ENCODE measurements at regions not wholly inside any gene's neighbourhood (a gene's known extent, or its start where the extent isn't known, plus 50 kb on each side); places are given as distances from the start of the nearest gene placed in this dataset.

DNA sequence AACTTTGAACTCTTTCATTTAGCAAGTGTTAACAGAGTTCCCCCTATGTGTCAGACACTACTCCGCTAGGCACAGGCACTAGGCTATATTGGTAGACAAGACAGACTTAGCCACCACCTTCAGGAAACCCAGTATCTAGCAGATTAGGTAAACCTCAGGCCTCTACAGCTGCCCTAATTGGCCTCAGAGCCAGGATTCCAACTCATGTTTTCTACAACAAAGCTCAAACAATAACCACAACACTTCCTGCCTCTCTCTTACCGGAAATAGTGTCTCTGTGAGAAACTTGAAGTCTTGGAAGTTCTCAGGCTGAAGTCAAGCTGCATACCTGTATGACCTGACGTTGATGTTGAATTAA lies 116.6 kb upstream of the SLC44A1 start:
- Histone ChIP-seq H3K27ac (peak overlapping the region in 4 of 8 donors; percentile 21 to 60 (median 53)), H3K9me3 (no peaks in the 10 kb centered on the region), H3K4me3 (no peak overlapping the region), H3K4me1 (peaks cover 3 to 39% (median 24%) of the 10 kb centered on the region in 6 donors), H3K36me3 (no peaks in the 10 kb centered on the region), H3K27me3 (replicated peaks in 1 of 7) (no peaks in the 10 kb centered on the region)
- WGBS, 5 donors = 13 to 25% (median 23%) methylated on average over 3 of the region's 3 CpGs
- intact Hi-C loops (cut with DNase I; ENCODE audit: low total_unique reads) = no loop called here
- DNase-seq = no peak
- TF ChIP-seq, protein P1, sequence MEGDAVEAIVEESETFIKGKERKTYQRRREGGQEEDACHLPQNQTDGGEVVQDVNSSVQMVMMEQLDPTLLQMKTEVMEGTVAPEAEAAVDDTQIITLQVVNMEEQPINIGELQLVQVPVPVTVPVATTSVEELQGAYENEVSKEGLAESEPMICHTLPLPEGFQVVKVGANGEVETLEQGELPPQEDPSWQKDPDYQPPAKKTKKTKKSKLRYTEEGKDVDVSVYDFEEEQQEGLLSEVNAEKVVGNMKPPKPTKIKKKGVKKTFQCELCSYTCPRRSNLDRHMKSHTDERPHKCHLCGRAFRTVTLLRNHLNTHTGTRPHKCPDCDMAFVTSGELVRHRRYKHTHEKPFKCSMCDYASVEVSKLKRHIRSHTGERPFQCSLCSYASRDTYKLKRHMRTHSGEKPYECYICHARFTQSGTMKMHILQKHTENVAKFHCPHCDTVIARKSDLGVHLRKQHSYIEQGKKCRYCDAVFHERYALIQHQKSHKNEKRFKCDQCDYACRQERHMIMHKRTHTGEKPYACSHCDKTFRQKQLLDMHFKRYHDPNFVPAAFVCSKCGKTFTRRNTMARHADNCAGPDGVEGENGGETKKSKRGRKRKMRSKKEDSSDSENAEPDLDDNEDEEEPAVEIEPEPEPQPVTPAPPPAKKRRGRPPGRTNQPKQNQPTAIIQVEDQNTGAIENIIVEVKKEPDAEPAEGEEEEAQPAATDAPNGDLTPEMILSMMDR (IDR thresholded peaks at IDR 0.05 in 8 of 11, conservative IDR thresholded peaks at IDR 0.05 in 3 of 11) = no peak
- TF ChIP-seq POLR2AphosphoS5 (IDR thresholded peaks at IDR 0.05) = peak in 1 of 3 donors; percentile 23
- TF ChIP-seq POLR2A (IDR thresholded peaks at IDR 0.05) = no peak

DNA sequence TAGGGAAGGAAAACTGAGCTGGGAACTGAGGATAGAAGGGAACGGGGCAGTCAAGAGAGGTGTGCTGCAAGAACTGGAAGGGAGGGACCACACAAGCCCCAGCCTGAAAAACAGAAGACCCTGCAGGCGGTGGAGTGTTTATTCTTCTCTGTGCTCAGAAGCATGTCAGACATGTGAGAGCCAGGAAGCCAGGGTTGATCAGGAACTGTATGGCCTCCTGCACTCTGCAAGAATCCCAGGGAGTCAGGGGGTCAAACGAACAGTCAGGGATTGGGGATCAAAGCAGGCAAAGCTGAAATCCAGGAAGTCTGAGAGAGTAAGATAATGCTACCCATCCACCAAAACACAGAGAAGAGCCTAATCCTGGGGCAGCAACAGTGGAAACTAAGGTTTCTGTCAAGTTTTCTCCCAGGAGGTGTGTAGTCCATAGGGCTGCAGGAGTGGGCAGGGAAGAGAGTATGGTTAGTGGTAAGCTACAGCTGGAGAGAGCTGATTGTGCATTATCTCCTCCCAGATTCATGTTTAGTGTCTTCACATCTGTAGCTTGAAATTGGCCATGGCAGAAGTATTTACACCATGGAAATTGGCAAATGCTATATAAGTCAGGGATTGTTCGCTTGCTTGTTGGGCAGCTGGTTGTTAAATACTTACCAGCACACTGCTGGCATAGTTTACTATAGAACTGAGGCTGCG lies 115.4 kb upstream of the SLC44A1 start:
- 69 to 79% (median 79%) methylated on average over 5 of the region's 5 CpGs for WGBS, 5 donors
- Histone ChIP-seq H3K9me3 (no peaks in the 10 kb centered on the region), H3K27me3 (replicated peaks in 1 of 7) (no peaks in the 10 kb centered on the region), H3K27ac (peak overlapping the region in 1 of 8 donors; percentile 59), H3K4me3 (no peak overlapping the region), H3K36me3 (no peaks in the 10 kb centered on the region), H3K4me1 (peaks cover 3 to 39% (median 24%) of the 10 kb centered on the region in 6 donors)
- intact Hi-C loops (cut with DNase I; ENCODE audit: low total_unique reads) = no loop called here
- TF ChIP-seq, protein P1 (IDR thresholded peaks at IDR 0.05 in 8 of 11, conservative IDR thresholded peaks at IDR 0.05 in 3 of 11) = no peak
- TF ChIP-seq POLR2AphosphoS5 (IDR thresholded peaks at IDR 0.05) = no peak
- no peak for TF ChIP-seq POLR2A (IDR thresholded peaks at IDR 0.05)
- no peak for DNase-seq

DNA sequence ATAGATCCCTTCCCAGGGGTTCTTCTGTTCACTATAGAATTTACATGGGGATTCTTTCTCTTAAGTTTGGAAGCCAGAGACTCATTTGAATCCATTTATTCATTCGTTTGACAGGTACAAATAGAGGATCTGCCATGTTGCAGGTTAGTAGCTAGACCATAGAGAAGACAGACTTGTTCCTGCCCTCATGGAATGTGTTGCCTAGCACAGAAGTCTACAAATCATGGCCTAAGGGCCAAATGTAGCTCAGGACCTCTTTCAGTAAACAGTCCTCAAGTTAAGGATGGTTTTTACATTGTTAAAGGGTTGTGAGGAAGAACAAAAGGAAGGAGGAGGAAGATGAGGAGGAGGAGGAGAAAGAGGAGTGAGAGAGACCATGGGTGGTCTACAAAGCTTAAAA lies 114.7 kb upstream of the SLC44A1 start:
- no peaks in the 10 kb centered on the region for H3K36me3 ChIP-seq
- H3K4me3 ChIP-seq = no peak overlapping the region
- H3K9me3 ChIP-seq = no peaks in the 10 kb centered on the region
- intact Hi-C loops (cut with DNase I; ENCODE audit: low total_unique reads) = no loop called here
- no peaks in the 10 kb centered on the region for H3K27me3 ChIP-seq (replicated peaks in 1 of 7)
- no peak overlapping the region for H3K27ac ChIP-seq
- H3K4me1 ChIP-seq = peaks cover 3 to 39% (median 24%) of the 10 kb centered on the region in 6 donors
- TF ChIP-seq POLR2AphosphoS5 (IDR thresholded peaks at IDR 0.05) = no peak
- TF ChIP-seq, protein P1 (IDR thresholded peaks at IDR 0.05 in 8 of 11, conservative IDR thresholded peaks at IDR 0.05 in 3 of 11) = no peak
- 79 to 94% (median 83%) methylated on average over 1 of the region's 1 CpG for WGBS, 5 donors
- no peak for DNase-seq

DNA sequence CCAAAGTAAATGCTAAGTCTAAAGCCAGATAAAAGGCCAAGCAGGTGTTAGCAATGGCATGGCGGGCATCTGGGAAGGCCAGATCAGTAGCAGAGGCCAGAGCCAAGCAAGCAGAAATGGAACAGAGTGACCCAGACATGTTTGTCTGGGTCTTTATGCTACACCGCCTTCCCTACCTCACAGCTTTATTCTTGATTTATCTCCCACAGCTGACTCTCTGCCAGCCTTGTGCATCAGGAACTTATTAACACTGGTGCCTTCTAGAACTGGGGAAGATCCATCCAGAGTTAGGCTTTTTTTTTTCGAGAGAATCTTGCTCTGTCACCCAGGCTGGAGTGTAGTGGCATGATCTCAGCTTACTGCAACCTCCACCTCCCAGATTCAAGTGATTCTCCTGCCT lies 112.5 kb upstream of the SLC44A1 start:
- Histone ChIP-seq H3K4me3 (no peak overlapping the region), H3K4me1 (peaks cover 3 to 27% (median 20%) of the 10 kb centered on the region in 6 donors), H3K27ac (no peak overlapping the region), H3K27me3 (replicated peaks in 1 of 7) (no peaks in the 10 kb centered on the region), H3K36me3 (no peaks in the 10 kb centered on the region), H3K9me3 (no peaks in the 10 kb centered on the region)
- intact Hi-C loops (cut with DNase I; ENCODE audit: low total_unique reads) = no loop called here
- WGBS, 5 donors = 81 to 98% (median 83%) methylated on average over 3 of the region's 3 CpGs
- TF ChIP-seq, protein P1 (IDR thresholded peaks at IDR 0.05 in 8 of 11, conservative IDR thresholded peaks at IDR 0.05 in 3 of 11) = no peak
- TF ChIP-seq POLR2AphosphoS5 (IDR thresholded peaks at IDR 0.05) (no peak), POLR2A (IDR thresholded peaks at IDR 0.05) (no peak)
- no peak for DNase-seq
